K562 (cell line): ENCODE measurements at regions not wholly inside any gene's neighbourhood (a gene's known extent, or its start where the extent isn't known, plus 50 kb on each side); places are given as distances from the start of the nearest gene placed in this dataset.

Experiments used
- ATAC-seq: fragments of 200-7000 bp; cut with Tn5 transposase; 3 replicates; pipeline ENCODE4 v1.9.1; 2020; ENCODE audit warnings: moderate library complexity
- BruUV-seq: library from RNA; stranded (reverse); fragments of 400-500 nt; replicated peaks from 2 replicates; lab custom pipeline; 2021; lab: Mats Ljungman, UMichigan
- CTCF ChIA-PET: fragments of 300-600 bp; formaldehyde crosslinking; extraction: SDS; loops from one replicate; lab custom pipeline; 2021; ENCODE audit warnings: low intra/inter-chr PET ratio; lab: Yijun Ruan, JAX
- POLR2A ChIA-PET: fragments of 300-600, 350-650 bp; sonication (Branson Sonifier 250); formaldehyde crosslinking; extraction: SDS; loops from one replicate; lab custom pipeline; 2021; ENCODE audit warnings: antibody characterized with exemption, inconsistent platforms; lab: Yijun Ruan, JAX
- DNase-seq, 4 experiments: peaks; one replicate each; pipeline versions ENCODE4 v3.0.0 to v3.0.0-alpha.2; 2011 to 2018; ENCODE audit warnings: low spot score in 3 of 4, mixed read lengths in 3 of 4; ENCODE audit errors: extremely low read depth in 1 of 4
- FAIRE-seq: peaks from 2 replicates; lab custom pipeline; 2011; peaks lifted over from hg19 to GRCh38; lab: Jason Lieb, UNC
- H2AFZ ChIP-seq: 2 replicates; pipeline ENCODE4 v1.6.0; 2011; ENCODE audit warnings: low read depth, low read length, control low read depth, inconsistent platforms
- H3K27ac ChIP-seq: fragments of 200-600 bp; 3 replicates; pipeline ENCODE4 v1.8.0; 2011; ENCODE audit warnings: low read depth, mild to moderate bottlenecking, control low read depth, inconsistent platforms, low read length, moderate library complexity, mixed read lengths; ENCODE audit errors: extremely low read depth
- H3K27me3 ChIP-seq, 2 experiments: fragments of 300-600 bp in 1 of 2; 2 replicates in 1 of 2; 3 replicates in 1 of 2; pipeline versions ENCODE4 v1.6.0 to v1.8.0; 2011; ENCODE audit warnings: inconsistent platforms in 2 of 2, low read length in 2 of 2, mild to moderate bottlenecking in 1 of 2, mixed read lengths in 1 of 2, moderate library complexity in 1 of 2; ENCODE audit not compliant: control insufficient read depth in 2 of 2, insufficient read depth in 2 of 2
- H3K36me3 ChIP-seq: fragments of 300-600 bp; 3 replicates; pipeline ENCODE4 v1.8.0; 2011; ENCODE audit warnings: mild to moderate bottlenecking, low read length, inconsistent platforms; ENCODE audit not compliant: control insufficient read depth, insufficient read depth
- H3K4me1 ChIP-seq, 2 experiments: fragments of 200-600 bp in 1 of 2; replicated peaks in 1 of 2; 2 replicates in 1 of 2; 3 replicates in 1 of 2; pipeline versions ENCODE4 v1.5.1 to v1.8.0; 2011; ENCODE audit warnings: inconsistent platforms in 2 of 2, low read length in 2 of 2, mild to moderate bottlenecking in 1 of 2, mixed read lengths in 1 of 2, moderate library complexity in 1 of 2; ENCODE audit not compliant: control insufficient read depth in 2 of 2, insufficient read depth in 2 of 2
- H3K4me2 ChIP-seq: 2 replicates; pipeline ENCODE4 v1.6.1; 2011; ENCODE audit warnings: low read length, control low read depth, inconsistent platforms, mixed read lengths; ENCODE audit not compliant: insufficient read depth
- H3K4me3 ChIP-seq: fragments of 200-600 bp; sonication (generic), shearing (Covaris generic); 2 replicates; pipeline ENCODE4 v1.5.1; 2016; ENCODE audit warnings: control low read depth, inconsistent platforms
- H3K79me2 ChIP-seq: fragments of 200-600 bp; 3 replicates; pipeline ENCODE4 v1.8.0; 2011; ENCODE audit warnings: low read length, inconsistent platforms; ENCODE audit not compliant: control insufficient read depth, insufficient read depth
- H3K9ac ChIP-seq, 2 experiments: 2 replicates each; pipeline versions ENCODE4 v1.6.0 to v1.6.1; 2011; ENCODE audit warnings: low read depth in 2 of 2, low read length in 2 of 2, control low read depth in 1 of 2, inconsistent platforms in 1 of 2, mild to moderate bottlenecking in 1 of 2, mixed read lengths in 1 of 2; ENCODE audit not compliant: insufficient read depth in 1 of 2
- H3K9me1 ChIP-seq: one replicate; pipeline ENCODE4 v1.6.0; 2011; ENCODE audit warnings: inconsistent platforms, mild to moderate bottlenecking, low read length, moderate library complexity; ENCODE audit not compliant: control insufficient read depth, insufficient read depth
- H3K9me3 ChIP-seq: replicated peaks from 2 replicates; pipeline ENCODE4 v1.5.1; 2011; ENCODE audit warnings: low read depth, low read length, inconsistent platforms; ENCODE audit not compliant: control insufficient read depth, insufficient read depth
- H4K20me1 ChIP-seq: replicated peaks from 2 replicates; pipeline ENCODE4 v1.6.1; 2011; ENCODE audit warnings: low read length, inconsistent platforms, mixed read lengths; ENCODE audit not compliant: control insufficient read depth, insufficient read depth
- CTCFL ChIP-seq: IDR thresholded peaks from 2 replicates; pipeline ENCODE4 v1.6.1; 2011; ENCODE audit warnings: borderline replicate concordance, low read depth, mild to moderate bottlenecking, moderate library complexity, low read length; ENCODE audit not compliant: insufficient read depth, poor library complexity, severe bottlenecking
- TSHZ1 ChIP-seq: fragments of 250-450 bp; sonication (Bioruptor Pico); IDR thresholded peaks from 2 replicates; pipeline ENCODE4 v1.4.0; 2020; ENCODE audit warnings: mild to moderate bottlenecking, moderate library complexity
- WGBS: fragments of 100-300 bp; shearing (Covaris generic); methylation state at CpG from one replicate; pipeline ENCODE4 v1.1.6; 2016; ENCODE audit warnings: low coverage, mixed read lengths; ENCODE audit not compliant: insufficient coverage; ENCODE audit errors: missing lambda C conversion rate; 5-methylcytosine and 5-hydroxymethylcytosine counted together
- in situ Hi-C: fragments of 300-500 bp; cut with MboI; formaldehyde crosslinking; loops from 4 replicates; pipeline ENCODE4 v1.15.0; 2018; ENCODE audit warnings: inconsistent platforms, mixed read lengths
- intact Hi-C: fragments of 100-400 bp; cut with micrococcal nuclease; formaldehyde crosslinking; loops from 2 replicates; pipeline ENCODE4 v1.14.2; 2022

- no peak for TF ChIP-seq CTCFL
- no peak for TF ChIP-seq TSHZ1 (CRISPR knock-in tag)
- ChIA-PET CTCF (no interaction called here), POLR2A (no interaction called here)
- Histone ChIP-seq H3K4me2 (no peak overlapping the region), H3K36me3 (no peaks in the 10 kb centered on the region), H3K4me1 (no peaks in the 10 kb centered on the region), H3K27ac (no peak overlapping the region), H3K4me3 (no peak overlapping the region), H3K9me1 (no peaks in the 10 kb centered on the region), H3K9me3 (no peaks in the 10 kb centered on the region), H3K79me2 (no peaks in the 10 kb centered on the region), H3K27me3 (no peaks in the 10 kb centered on the region), H3K9ac (no peak overlapping the region), H2AFZ (no peak overlapping the region), H4K20me1 (no peaks in the 10 kb centered on the region)
- DNase-seq: no peak
- no peak for ATAC-seq
- in situ Hi-C loops (no loop called here), intact Hi-C loops (no loop called here)
- BruUV-seq: no TSS peak
- whole genome bisulfite sequencing: 0% methylated on average over 2 of the region's 2 CpGs
- no peak for FAIRE-seq
Measured at GRCh38 chr4:164108971-164109370, 614.5 kb downstream of the TMA16 start.
